Brain microvascular endothelial cell (primary cell): ENCODE measurements at regions not wholly inside any gene's neighbourhood (a gene's known extent, or its start where the extent isn't known, plus 50 kb on each side); places are given as distances from the start of the nearest gene placed in this dataset.

Experiments
- DNase-seq: peaks from one replicate; pipeline ENCODE4 v3.0.0-alpha.2; 2020
- H3K27ac ChIP-seq: fragments of 250-450 bp; sonication (Bioruptor Pico); 2 replicates; pipeline ENCODE4 v1.5.1; 2020; ENCODE audit warnings: mild to moderate bottlenecking, moderate library complexity
- H3K27me3 ChIP-seq: fragments of 250-450 bp; sonication (Bioruptor Pico); replicated peaks from 2 replicates; pipeline ENCODE4 v1.5.1; 2020; ENCODE audit warnings: mild to moderate bottlenecking
- H3K36me3 ChIP-seq: fragments of 250-450 bp; sonication (Bioruptor Pico); replicated peaks from 2 replicates; pipeline ENCODE4 v1.5.1; 2020; ENCODE audit warnings: mild to moderate bottlenecking
- H3K4me3 ChIP-seq: 2 replicates; pipeline ENCODE4 v1.5.1; 2011; ENCODE audit warnings: low read depth, mild to moderate bottlenecking, control low read depth, low read length, moderate library complexity
- CTCF ChIP-seq: IDR thresholded peaks from 2 replicates; pipeline ENCODE4 v1.5.1; 2011; ENCODE audit warnings: low read depth, mild to moderate bottlenecking, moderate library complexity, low read length, control low read depth, inconsistent platforms; ENCODE audit errors: missing control alignments
- in situ Hi-C: cut with HindIII; loops from 2 replicates; pipeline ENCODE4 v1.10.0; 2017; ENCODE audit warnings: low sequenced_read_pairs, low pct_ligation_motif_present

- Histone ChIP-seq H3K36me3 (no peaks in the 10 kb centered on the region), H3K4me3 (no peak overlapping the region), H3K27me3 (no peaks in the 10 kb centered on the region), H3K27ac (no peak overlapping the region)
- TF ChIP-seq CTCF, result no peak
- in situ Hi-C loops, result no loop called here
- DNase-seq, result no peak
These were observed 133.3 kb upstream of the CHRM3 start for GRCh38 chr1:239253032-239253431.

GRCh38 chr1:239250353-239251035, 135.9 kb upstream of the CHRM3 start:
- Histone ChIP-seq H3K4me3 (no peak overlapping the region), H3K27ac (no peak overlapping the region), H3K36me3 (no peaks in the 10 kb centered on the region), H3K27me3 (no peaks in the 10 kb centered on the region)
- DNase-seq, result no peak
- in situ Hi-C loops, result no loop called here
- TF ChIP-seq CTCF, result no peak

GRCh38 chr1:239247285-239247684, 139.1 kb upstream of the CHRM3 start:
- Histone ChIP-seq H3K36me3 (no peaks in the 10 kb centered on the region), H3K27me3 (no peaks in the 10 kb centered on the region), H3K27ac (no peak overlapping the region), H3K4me3 (no peak overlapping the region)
- DNase-seq, result no peak
- no peak for TF ChIP-seq CTCF
- in situ Hi-C loops, result no loop called here

- in situ Hi-C loops, result no loop called here
- Histone ChIP-seq H3K4me3 (no peak overlapping the region), H3K27ac (no peak overlapping the region), H3K27me3 (no peaks in the 10 kb centered on the region), H3K36me3 (no peaks in the 10 kb centered on the region)
- TF ChIP-seq CTCF, result no peak
- DNase-seq, result no peak
These were observed 142.3 kb upstream of the CHRM3 start for GRCh38 chr1:239244084-239244483.

- Histone ChIP-seq H3K27me3 (no peaks in the 10 kb centered on the region), H3K4me3 (no peak overlapping the region), H3K27ac (no peak overlapping the region), H3K36me3 (no peaks in the 10 kb centered on the region)
- TF ChIP-seq CTCF, result no peak
- no peak for DNase-seq
- in situ Hi-C loops, result no loop called here
These were observed 143.4 kb upstream of the CHRM3 start for GRCh38 chr1:239243006-239243405.

- no peak overlapping the region for H3K27ac ChIP-seq
- DNase-seq, result no peak
- no peak for TF ChIP-seq CTCF
- no peaks in the 10 kb centered on the region for H3K36me3 ChIP-seq
- H3K4me3 ChIP-seq, result no peak overlapping the region
- no peaks in the 10 kb centered on the region for H3K27me3 ChIP-seq
- in situ Hi-C loops, result no loop called here
These were observed 144.0 kb upstream of the CHRM3 start for GRCh38 chr1:239242404-239242803.
